ENCODE measurements at regions not wholly inside any gene's neighbourhood (a gene's known extent, or its start where the extent isn't known, plus 50 kb on each side); places are given as distances from the start of the nearest gene placed in this dataset.

DNA sequence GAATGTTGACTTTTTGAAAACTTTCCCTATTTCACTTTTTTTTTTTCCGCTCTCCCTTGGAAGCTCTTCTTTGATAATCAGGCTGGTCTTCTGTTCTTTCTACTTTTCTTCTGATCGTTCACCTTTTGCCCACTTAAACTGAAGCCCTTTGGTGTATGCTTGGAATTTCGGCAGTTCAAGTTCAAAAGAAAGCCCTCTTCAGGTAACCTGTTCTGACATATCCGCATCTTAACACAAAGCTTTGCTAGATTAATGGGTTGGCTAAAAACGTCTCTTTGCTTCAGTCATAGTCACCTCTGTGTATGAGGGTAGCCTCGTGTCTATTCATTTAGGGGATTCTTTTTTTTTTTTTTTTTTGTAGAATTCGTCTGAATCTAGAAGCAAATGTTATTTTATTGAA is 1115.8 kb upstream of the RBFOX1 start:
- TF ChIP-seq CTCF (conservative IDR thresholded peaks at IDR 0.05; ENCODE audit: low read depth, low read length) (no peak), CEBPB (IDR thresholded peaks at IDR 0.05; ENCODE audit: low read depth, low read length) (no peak)
